ENCODE measurements at regions not wholly inside any gene's neighbourhood (a gene's known extent, or its start where the extent isn't known, plus 50 kb on each side); places are given as distances from the start of the nearest gene placed in this dataset.

GRCh38 chr5:62082370-62082801 lies 223.6 kb upstream of the KIF2A start:
- no peak for DNase-seq (ENCODE audit: insufficient read length, low spot score)

GRCh38 chr5:62083247-62083646 lies 222.8 kb upstream of the KIF2A start:
- no peak for TF ChIP-seq CTCF (IDR thresholded peaks at IDR 0.05; ENCODE audit: insufficient read depth, missing control alignments)

More at GRCh38 chr5:62082370-62082801, 223.6 kb upstream of the KIF2A start:
- no peak for FAIRE-seq
- TF ChIP-seq CTCF (IDR thresholded peaks at IDR 0.05; ENCODE audit: insufficient read depth, missing control alignments): no peak

GRCh38 chr5:62083661-62084060 lies 222.3 kb upstream of the KIF2A start:
- FAIRE-seq (no peak), DNase-seq (ENCODE audit: insufficient read length, low spot score) (no peak)
- TF ChIP-seq CTCF (IDR thresholded peaks at IDR 0.05; ENCODE audit: insufficient read depth, missing control alignments): no peak

More at GRCh38 chr5:62083247-62083646, 222.8 kb upstream of the KIF2A start:
- FAIRE-seq: no peak
- no peak for DNase-seq (ENCODE audit: insufficient read length, low spot score)

GRCh38 chr5:62084391-62084790 lies 221.6 kb upstream of the KIF2A start:
- no peak for TF ChIP-seq CTCF (IDR thresholded peaks at IDR 0.05; ENCODE audit: insufficient read depth, missing control alignments)
- FAIRE-seq (no peak), DNase-seq (ENCODE audit: insufficient read length, low spot score) (no peak)

GRCh38 chr5:62090953-62091352 lies 215.1 kb upstream of the KIF2A start:
- DNase-seq (ENCODE audit: insufficient read length, low spot score) (no peak), FAIRE-seq (no peak)
- TF ChIP-seq CTCF (IDR thresholded peaks at IDR 0.05; ENCODE audit: insufficient read depth, missing control alignments): no peak

- DNase-seq (ENCODE audit: insufficient read length, low spot score) (no peak), FAIRE-seq (no peak)
- no peak for TF ChIP-seq CTCF (IDR thresholded peaks at IDR 0.05; ENCODE audit: insufficient read depth, missing control alignments)
Observed at GRCh38 chr5:62093411-62093810, 212.6 kb upstream of the KIF2A start.

- TF ChIP-seq CTCF (IDR thresholded peaks at IDR 0.05; ENCODE audit: insufficient read depth, missing control alignments): no peak
- no peak for DNase-seq (ENCODE audit: insufficient read length, low spot score)
- peak; percentile 41 for FAIRE-seq
Observed at GRCh38 chr5:62093976-62094375, 212.0 kb upstream of the KIF2A start.
